GM21737 (cell line): ENCODE measurements at regions not wholly inside any gene's neighbourhood (a gene's known extent, or its start where the extent isn't known, plus 50 kb on each side); places are given as distances from the start of the nearest gene placed in this dataset.

Experiments used
- ATAC-seq: cut with Tn5 transposase; IDR thresholded peaks from one replicate; pipeline ENCODE4 v1.9.1; 2021; ENCODE audit warnings: mild to moderate bottlenecking, moderate library complexity; ENCODE audit not compliant: unreplicated experiment

DNA sequence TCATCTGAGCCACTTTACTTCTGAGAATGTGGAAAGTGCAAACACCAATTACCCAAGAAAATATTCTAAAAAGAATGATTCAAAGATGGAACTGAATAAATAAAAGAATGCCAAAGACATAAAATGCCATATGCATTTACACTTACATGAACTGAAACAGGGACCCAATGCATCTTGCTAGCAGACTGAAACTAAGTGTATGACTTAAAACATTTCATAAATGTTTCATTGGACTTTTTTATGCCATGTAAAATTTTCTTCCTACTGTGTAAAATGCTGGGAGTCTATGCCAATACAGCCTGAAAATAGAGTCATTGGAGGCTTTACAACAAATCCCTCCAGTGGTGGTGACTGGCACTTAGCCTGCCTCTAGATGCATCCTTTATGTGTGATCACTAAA, 735.1 kb upstream of the CCDC54 start:
- no peak for ATAC-seq

DNA sequence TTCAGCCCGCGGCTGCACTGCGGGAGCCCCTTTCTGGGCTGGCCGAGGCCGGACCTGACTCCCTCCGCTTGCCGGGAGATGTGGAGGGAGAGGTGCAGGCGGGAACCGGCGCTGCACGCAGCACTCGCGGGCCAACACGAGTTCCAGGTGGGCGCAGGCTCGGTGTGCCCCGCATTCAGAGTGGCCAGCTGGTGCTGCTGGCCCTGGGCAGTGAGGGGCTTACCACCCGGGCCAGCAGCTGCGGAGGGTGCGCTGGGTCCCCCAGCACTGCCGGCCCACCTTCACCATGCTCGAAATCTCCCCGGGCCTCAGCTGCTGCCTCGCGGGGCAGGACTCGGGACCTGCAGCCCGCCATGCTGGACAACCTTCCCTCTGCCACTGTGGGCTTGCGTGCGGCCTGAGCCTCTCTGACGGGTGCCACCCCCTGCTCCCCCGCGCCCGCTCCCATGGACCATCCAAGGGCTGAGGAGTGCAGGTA, 733.5 kb upstream of the CCDC54 start:
- ATAC-seq = no peak

DNA sequence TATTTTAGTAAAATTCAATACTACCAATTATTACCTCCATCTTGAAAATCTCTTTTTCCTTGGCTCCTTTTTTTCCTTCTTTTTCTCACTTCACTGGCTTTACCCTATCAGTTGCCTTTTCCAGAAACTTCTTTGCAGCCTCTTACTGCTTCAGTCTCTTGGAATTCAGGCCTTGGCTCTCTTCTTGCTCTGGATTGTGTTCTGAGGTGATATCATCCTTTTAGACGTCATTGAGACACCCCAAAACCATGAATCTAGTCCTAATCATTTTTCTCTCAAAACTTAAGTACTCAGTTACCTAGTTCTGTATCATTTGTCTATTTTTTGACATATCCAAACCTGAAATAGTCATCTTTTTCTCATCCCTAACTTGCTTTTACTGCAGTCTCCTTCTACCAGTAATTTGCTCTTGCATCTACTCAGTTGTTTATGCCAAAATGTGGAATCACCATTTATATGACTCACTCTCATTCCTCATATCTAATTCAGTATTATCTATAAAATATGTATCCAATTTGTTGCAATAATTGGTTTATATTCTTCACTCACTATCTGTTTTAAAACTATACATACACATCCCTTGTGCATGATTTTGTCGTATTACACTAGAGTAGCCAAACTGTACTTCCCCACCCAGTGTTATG, 703.2 kb upstream of the CCDC54 start:
- no peak for ATAC-seq

DNA sequence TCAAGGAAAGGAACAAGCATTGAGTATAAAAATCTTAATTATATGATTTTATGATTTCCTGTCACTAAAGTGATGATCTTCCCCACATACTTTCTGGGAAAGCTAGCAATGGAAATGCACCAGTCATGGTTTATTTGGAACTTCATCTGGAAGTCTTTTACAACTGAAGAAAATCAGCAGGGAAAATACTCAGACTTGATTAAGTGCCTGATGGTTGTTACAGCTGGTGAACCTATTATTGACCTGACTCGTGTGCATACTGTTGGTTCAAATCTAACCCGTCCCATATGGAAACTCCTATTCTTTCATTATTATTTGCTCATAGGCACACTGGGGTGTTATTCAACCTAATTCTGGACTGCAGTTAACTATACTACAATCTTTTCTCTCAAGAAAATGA, 701.8 kb upstream of the CCDC54 start:
- ATAC-seq = no peak

DNA sequence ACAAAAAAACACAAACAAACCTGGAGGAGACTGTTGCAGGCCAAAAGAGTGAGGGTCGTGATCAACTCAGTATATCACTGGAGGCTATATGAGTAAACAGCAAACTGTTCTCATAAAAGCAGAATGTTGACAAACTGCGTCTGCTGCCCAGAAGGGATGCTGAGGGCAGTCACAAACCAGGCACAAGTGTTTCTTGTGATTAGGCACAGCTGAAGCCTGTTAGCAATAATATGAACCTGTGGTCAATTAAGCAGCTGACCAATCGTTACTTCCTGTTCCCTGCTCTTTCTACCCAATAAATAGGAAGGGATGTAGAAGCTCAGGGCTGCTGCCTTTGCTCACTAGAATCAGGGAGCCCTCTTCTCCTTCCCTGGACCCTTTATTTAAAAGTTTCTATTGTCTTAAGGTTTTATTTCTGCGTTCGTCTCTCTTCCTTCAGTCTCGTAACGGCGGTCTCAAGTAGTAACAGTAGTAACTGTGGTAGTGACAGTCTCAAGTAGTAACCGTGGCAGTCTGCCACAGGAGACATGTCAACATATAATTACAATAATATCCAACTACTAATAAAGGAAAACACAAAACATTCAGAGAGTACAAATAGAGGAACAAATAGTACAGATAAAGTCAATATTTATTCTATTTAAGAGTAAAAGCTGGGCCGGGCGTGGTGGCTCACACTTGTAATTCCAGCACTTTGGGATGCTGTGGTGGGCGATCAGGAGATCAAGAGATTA, 698.4 kb upstream of the CCDC54 start:
- no peak for ATAC-seq

DNA sequence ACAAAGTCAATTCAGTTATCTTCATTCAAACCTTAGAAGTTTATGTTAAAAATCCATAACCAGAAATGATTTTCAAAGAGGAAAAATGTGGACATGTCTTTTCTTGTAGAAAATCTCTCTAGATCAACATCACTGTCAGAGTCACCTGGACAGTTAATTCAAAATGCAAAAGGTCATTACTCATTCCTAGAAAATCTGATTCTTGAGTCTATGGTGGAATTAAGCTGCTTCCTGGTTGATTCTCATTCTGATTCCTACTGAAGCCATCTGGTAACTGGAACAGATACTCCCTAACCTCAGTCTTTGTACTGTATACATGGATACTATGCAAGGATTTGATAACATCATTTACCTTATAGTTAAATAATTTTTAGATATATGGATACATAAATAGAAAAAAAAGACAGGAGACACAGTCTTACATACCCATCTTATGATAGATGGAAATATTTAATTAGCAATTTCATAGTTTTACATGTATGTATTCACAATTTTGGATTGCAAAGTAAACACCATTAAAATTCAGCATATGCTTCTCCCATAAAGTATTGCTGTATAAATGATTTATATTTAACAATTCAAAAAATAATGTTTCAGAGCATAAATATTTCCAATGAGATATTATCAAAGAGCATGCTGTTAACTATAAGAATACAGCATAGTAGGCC, 693.2 kb upstream of the CCDC54 start:
- ATAC-seq = no peak

DNA sequence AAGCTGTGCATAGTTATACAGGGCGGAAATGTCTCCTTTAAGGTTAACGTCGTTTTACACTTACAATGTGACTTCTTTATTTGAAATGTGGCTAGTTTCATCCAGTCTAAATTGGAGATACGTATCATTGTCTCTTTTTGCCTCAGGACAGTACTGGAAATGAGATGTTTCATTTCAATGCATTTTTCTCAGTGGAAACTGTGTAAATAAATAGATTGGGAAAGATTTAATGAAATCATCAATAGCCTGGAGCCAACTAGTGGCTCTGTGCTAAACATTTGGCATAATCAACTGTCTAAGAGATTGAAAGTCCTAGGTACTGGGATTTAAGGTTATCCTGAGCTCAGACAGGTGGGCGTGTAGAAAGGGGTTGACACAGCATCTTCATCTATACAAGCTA, 691.5 kb upstream of the CCDC54 start:
- no peak for ATAC-seq

DNA sequence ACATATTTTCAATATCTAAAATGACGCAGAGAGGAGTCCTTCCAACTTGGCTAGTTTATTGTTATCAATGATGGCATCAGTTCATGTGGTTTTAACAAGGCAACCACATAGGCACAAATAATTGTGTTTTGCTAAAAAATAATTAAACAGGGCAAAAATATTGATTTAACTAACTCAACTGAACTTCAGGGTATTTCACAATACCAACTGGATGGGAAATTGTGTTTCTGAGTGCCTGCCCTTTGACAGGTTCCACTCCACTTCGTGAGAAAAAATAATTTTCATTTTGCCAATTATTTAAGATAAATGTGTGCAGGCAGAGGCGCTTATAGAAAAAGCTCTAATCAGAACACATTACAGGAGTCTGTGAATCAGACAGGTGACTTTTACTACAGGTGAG, 689.3 kb upstream of the CCDC54 start:
- no peak for ATAC-seq

DNA sequence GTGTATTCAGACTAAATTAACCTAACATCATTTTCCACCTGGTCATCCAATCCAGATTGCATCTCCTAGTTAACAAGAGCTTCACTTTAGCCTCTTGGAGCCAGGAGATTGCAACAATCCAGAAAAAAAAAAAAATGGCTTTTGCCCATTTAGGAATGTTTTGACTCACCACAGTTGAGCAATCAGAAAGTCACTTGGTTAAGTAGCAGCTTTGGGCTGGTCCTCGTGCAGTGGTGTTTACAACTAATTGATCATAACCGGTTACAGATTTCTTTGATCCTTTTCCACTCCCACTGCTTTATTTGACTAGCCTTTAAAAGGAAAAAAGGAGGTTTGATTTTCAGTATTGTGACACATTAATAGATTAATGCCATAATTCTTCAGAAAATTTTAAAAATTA, 688.8 kb upstream of the CCDC54 start:
- no peak for ATAC-seq

DNA sequence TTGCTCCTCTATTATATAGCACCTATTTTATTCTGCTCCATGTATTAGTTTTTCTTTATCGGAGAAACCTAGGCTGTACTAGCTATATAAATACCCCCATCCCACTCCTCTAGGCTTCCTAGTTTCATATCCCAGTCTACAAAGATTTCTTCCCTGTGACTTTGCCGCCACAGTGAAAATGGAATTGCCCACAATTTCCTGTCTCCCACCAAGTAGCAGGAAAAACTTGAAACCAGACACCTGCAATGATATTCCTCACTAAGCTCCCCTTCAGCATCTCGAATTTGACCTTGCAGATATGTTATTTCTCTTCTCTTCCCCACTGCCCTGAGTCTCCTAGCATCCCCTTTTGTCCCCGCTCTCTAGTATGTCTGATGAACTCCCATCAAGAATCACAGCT, 685.8 kb upstream of the CCDC54 start:
- no peak for ATAC-seq

DNA sequence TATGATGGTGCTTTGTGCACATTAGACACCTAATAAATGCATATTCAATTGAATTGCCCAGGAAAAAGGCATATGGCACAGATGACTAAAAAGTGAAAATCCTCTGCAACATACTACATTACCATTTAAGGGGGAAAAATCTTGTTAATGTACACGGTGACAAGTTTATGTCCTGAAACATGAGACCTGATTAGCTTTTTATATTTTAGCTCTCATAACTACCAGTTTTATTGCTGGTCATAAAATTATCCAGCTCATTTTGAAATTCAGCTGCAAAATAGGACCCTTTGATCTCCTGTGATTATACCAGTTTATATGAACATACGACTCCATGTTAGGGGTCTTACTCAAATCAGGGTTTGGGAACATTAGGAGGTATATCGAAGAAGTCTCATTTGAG, 684.6 kb upstream of the CCDC54 start:
- ATAC-seq = no peak

DNA sequence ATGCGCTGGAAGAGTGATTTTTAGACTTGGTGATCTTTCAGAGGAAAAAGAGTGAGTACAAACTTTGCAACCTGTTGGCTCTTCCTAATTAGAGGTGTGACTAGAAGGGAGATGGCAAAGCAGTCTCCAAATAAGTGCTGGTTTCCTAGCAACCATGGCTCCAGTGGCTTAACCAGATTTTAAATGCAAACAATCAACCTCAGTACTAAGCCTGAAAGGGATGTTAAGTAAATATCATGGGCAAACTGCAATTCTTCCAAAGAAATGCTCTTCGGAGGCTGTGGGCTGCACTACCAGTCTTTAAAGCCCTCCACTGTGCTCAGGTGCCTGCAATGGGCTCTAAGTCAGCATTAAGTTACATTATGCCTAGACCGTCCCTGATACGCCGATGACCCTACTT, 678.1 kb upstream of the CCDC54 start:
- no peak for ATAC-seq

DNA sequence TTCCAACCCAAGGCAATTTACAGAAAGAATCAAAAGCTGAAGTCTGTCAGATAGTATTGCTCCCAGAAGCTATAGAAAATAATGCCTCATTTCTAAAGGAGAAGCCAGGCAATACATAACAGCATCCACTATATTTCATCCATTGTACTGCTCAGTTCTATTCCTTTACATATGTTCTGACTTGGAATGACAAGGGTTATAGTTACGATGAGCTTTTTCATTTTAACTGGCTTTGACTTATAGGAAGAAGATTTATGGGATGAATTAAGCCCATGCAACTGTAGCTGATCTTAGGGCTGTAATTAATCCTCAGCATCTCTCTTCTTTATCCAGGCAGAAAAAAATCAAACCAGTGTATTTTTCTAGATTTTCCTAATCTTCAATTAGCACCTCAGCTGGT, 676.3 kb upstream of the CCDC54 start:
- no peak for ATAC-seq

DNA sequence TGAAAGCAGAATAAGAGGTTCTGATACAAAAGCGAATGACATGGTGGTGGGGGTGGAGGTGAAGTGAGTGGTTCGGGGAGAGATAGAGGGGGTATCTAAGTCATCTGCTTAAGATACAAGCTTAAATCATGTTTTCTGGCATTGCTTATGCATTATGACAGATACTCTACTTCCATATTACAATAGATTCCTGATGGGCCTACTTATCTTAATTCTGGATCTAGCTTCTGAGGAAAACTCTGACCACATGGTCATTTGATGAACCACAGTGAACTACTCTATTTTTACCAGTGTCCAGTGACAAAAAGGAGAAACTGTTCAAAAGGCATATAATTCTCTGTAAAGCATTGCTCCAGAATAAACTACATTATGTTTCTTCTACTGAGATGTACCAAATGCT, 673.7 kb upstream of the CCDC54 start:
- ATAC-seq = no peak

DNA sequence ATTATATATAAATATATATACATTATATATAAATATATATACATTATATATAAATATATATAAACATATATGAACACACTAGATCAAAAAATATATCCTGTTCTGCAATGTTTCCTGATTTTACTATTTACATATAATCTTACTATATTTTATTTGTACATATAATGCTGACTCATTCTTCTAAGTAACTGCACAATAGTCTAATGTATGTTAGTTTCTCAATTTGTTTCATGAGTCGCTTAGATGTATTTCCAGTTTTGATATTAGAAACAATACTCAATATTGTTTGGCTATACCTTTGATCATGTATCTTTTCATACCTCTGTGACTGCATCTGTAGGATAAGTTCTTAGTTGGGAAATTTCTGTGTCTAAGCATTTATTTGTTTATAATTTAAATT, 669.9 kb upstream of the CCDC54 start:
- no peak for ATAC-seq

DNA sequence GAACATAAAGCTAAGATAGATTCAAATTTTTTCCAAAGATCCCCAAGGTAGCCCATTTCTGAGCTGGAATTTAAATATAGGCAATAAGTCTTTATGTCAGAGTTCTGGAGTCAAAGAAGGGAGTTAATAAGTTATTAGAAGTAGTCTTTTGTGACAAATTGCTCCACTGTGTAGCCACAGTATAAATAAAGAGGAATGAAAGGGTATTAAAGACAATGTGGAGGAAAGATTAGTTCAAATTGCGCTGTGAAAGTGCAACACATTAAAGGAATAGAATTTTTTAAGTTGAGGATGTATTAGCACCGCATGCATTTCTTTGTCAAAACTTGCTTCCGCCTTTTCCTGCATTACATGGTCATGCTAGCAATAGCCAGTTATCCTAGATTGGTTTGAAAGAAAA, 666.6 kb upstream of the CCDC54 start:
- no peak for ATAC-seq

DNA sequence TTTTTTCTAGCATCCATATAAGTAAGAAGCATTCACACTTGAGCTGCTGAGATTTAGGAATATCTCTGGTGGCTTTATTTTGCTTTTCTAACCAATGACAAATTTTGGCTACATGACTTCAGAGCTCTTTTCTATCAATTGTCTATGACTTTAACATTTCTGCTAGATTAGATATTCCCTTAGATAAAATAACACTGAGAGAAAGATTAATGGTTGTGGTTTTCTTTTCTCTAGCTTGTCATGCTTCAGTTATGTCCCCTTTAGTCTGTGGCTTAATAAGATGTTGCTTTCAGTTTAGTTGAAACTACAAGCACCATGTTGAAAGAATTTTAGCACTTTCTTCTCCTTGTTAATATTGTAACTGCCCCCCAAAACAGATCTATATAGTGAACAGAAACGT, 665.6 kb upstream of the CCDC54 start:
- ATAC-seq = no peak

DNA sequence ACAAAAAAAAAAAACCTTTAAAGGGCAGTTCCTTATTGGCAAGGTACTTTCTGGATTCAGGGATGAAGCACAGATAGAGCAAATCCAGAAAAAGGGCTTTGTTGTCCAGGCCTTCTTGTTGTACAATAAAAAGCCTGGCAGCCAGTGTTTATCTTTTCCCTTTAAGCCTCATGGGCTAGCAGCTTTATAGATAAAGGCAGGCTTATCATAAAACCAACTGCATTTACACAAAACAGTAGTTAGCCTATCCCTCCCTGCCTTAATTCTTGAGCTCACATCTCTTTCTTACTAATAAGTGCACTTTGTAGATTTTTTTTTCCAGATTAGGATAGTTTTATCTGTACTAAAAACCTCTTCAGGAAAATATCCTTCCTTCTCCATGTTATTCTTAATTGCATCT, 662.8 kb upstream of the CCDC54 start:
- ATAC-seq = no peak

DNA sequence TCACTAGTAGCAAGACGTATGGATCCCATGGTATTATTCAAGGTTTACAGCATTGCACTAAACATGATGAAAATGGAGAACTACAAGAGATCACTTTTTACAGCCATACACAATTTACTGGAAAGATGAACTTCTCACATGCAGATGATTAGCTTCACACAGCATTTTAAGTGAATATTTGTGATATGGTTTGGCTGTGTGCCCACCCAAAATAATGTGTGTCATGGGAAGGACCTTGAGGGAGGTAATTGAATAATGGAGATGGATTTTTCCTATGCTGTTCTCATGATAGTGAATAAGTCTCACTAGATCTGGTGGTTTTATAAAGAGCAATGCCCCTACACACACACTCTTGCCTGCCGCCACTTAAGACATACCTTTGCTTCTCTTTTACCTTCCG, 662.0 kb upstream of the CCDC54 start:
- no peak for ATAC-seq

DNA sequence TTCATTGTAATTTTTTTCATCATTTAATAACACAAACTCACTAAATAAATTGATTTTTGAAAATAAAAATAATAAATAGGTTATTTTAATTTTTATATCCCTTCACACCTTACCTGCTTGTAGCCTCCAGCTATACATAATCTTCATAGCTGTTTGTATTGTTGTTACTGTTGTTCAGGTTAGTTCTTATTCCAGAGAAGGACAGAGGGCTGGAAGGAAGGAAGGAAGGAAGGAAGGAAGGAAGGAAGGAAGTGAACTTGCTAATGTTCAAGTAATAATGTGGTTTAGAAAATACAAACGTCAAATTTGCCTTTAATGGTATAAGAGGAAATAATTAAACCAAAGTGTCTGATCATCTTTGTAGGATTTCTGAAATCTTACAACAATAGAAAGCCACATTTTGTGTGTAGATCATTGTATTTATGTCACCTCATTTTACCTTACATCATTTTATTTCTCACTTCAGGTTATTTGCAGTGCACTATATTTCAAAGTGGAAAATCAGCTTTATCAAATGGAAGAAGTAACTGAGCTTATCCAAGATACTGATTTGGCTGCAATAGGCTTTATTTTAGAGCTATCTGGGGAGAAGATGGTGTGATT, 660.0 kb upstream of the CCDC54 start:
- no peak for ATAC-seq

DNA sequence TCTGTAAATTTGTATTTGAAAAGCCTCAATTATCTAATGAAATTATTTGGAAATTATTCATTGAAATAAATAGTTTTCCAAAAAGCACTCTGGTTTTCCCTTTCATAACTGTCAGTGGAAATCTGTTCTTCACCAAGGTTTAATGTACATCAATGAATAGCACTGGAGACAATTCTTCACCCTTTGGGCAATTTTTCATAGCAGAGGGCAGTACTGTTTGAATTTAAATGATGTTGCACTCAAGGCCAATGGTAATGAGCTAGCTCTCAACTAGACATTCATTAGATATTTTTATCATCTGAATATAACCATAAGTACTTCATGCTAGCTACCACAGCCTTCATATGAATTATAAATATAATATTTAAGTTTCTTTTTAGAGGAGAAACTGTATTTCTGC, 658.2 kb upstream of the CCDC54 start:
- no peak for ATAC-seq

DNA sequence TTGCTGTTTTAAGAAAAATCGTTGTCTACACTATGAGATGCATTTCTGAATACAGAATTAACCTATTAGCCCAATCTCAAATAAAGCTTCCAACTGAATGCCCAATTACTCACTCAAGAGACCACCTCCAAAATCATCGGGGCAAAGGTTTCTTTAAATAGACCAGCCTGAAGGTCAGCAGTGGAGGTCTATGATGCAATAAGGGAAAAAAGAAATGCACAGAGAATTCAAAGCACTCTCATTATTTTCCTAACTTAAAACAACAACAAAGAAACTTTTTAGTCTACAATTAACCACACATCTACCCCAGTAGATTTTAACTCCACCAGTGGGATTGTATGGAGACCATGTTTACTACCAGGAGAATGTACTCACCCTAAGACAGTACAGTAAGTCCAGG, 657.7 kb upstream of the CCDC54 start:
- no peak for ATAC-seq
